Gastroesophageal sphincter (tissue), 3 donors: ENCODE measurements at regions not wholly inside any gene's neighbourhood (a gene's known extent, or its start where the extent isn't known, plus 50 kb on each side); places are given as distances from the start of the nearest gene placed in this dataset.

Source experiments
- EP300 ChIP-seq: sonication (generic); formaldehyde crosslinking; IDR thresholded peaks from one replicate; pipeline ENCODE4 v1.6.1; 2017; ENCODE audit warnings: antibody characterized with exemption, mild to moderate bottlenecking
- POLR2A ChIP-seq, 2 donors: fragments of 450-650 bp; IDR thresholded peaks; one replicate each; pipeline ENCODE4 v1.6.1; 2017; ENCODE audit warnings: antibody characterized with exemption in 2 of 2, mild to moderate bottlenecking in 2 of 2, moderate library complexity in 1 of 2
- TF ChIP-seq, protein P1 (sequence below), 4 experiments: fragments of 200-600 bp in 2 of 4; fragments of 450-650 bp in 2 of 4; sonication (generic) in 1 of 4; IDR thresholded peaks; one replicate each; pipeline ENCODE4 v1.5.1; 2017 to 2019; ENCODE audit warnings: antibody characterized with exemption in 4 of 4, mild to moderate bottlenecking in 2 of 4, moderate library complexity in 2 of 4

DNA sequence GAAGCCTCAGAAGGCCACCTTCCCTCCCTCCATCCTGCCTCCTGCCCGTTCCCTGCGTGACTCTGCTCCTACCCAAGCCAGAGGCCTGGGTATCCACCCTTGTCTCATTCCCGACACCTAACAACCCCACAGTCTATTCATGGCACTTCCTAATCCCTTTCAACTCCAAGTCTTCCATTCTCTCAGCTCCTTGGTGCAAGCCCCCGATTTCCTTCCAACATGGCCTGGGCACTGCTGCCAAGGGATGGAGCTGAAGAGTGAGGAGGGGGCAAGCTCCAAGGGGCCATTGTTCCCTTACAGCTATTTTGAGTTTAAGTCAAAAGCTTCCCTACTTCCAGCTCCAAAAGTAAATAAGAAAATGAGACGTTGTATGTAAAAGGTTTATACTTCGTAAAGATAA lies 84.8 kb upstream of the ASB18 start:
- TF ChIP-seq, protein P1, sequence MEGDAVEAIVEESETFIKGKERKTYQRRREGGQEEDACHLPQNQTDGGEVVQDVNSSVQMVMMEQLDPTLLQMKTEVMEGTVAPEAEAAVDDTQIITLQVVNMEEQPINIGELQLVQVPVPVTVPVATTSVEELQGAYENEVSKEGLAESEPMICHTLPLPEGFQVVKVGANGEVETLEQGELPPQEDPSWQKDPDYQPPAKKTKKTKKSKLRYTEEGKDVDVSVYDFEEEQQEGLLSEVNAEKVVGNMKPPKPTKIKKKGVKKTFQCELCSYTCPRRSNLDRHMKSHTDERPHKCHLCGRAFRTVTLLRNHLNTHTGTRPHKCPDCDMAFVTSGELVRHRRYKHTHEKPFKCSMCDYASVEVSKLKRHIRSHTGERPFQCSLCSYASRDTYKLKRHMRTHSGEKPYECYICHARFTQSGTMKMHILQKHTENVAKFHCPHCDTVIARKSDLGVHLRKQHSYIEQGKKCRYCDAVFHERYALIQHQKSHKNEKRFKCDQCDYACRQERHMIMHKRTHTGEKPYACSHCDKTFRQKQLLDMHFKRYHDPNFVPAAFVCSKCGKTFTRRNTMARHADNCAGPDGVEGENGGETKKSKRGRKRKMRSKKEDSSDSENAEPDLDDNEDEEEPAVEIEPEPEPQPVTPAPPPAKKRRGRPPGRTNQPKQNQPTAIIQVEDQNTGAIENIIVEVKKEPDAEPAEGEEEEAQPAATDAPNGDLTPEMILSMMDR (IDR thresholded peaks at IDR 0.05) = no peak
- no peak for TF ChIP-seq POLR2A (IDR thresholded peaks at IDR 0.05)
- TF ChIP-seq EP300 = no peak
